ENCODE measurements at regions not wholly inside any gene's neighbourhood (a gene's known extent, or its start where the extent isn't known, plus 50 kb on each side); places are given as distances from the start of the nearest gene placed in this dataset.

GRCh38 chr4:97106161-97106560, 1037.1 kb downstream of the STPG2 start:
- Histone ChIP-seq H2AFZ (no peak overlapping the region), H3K27me3 (no peaks in the 10 kb centered on the region), H3K36me3 (replicated peaks; ENCODE audit: insufficient read depth, low read depth) (no peaks in the 10 kb centered on the region), H3K79me2 (no peaks in the 10 kb centered on the region), H4K20me1 (ENCODE audit: insufficient read depth, poor library complexity, severe bottlenecking) (no peaks in the 10 kb centered on the region), H3K4me1 (ENCODE audit: insufficient read depth) (no peaks in the 10 kb centered on the region), H3K9me2 (replicated peaks; ENCODE audit: insufficient read depth) (no peaks in the 10 kb centered on the region), H3K4me2 (no peak overlapping the region), H3K9me3 (ENCODE audit: low read depth) (no peaks in the 10 kb centered on the region), H3K4me3 (no peak overlapping the region), H3K27ac (no peak overlapping the region)
- no peak for TF ChIP-seq EZH2 (IDR thresholded peaks at IDR 0.05; ENCODE audit: borderline replicate concordance)
- no peak for TF ChIP-seq CTCF (IDR thresholded peaks at IDR 0.05; ENCODE audit: poor library complexity)
- no peak for TF ChIP-seq EZH2phosphoT487 (IDR thresholded peaks at IDR 0.05; ENCODE audit: low read depth, severe bottlenecking, unreplicated experiment)
- DNase-seq (ENCODE audit: low spot score) = no peak

DNA sequence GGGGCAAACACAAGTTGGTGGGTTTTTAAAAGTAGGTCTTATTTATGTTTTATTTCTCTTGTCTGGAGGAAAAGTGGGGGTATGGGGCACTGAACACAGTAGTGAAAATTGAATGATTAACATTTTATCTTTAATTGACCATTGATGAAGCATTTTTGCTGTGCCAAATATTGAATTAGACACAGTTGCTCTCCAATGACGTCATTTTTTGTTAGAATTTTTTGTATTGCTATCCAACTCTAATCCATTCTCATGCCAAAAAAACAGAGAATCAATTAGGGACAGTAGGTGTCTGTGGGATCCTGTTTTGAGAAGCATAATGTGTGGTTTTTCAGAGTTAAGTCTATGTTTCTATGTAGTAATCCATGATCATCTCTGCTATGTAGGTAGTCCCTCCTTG, 1032.8 kb downstream of the STPG2 start:
- Histone ChIP-seq H3K4me3 (no peak overlapping the region), H3K27me3 (no peaks in the 10 kb centered on the region), H2AFZ (no peak overlapping the region), H3K9me2 (replicated peaks; ENCODE audit: insufficient read depth) (no peaks in the 10 kb centered on the region), H3K9me3 (ENCODE audit: low read depth) (no peaks in the 10 kb centered on the region), H3K4me1 (ENCODE audit: insufficient read depth) (no peaks in the 10 kb centered on the region), H3K79me2 (no peaks in the 10 kb centered on the region), H3K36me3 (replicated peaks; ENCODE audit: insufficient read depth, low read depth) (no peaks in the 10 kb centered on the region), H3K4me2 (no peak overlapping the region), H4K20me1 (ENCODE audit: insufficient read depth, poor library complexity, severe bottlenecking) (no peaks in the 10 kb centered on the region), H3K27ac (no peak overlapping the region)
- WGBS (ENCODE audit: low lambda C conversion rate, missing lambda C conversion rate) = 94% methylated on average over 1 of the region's 1 CpG
- DNase-seq (ENCODE audit: low spot score) = no peak
- TF ChIP-seq EZH2 (IDR thresholded peaks at IDR 0.05; ENCODE audit: borderline replicate concordance) (no peak), CTCF (IDR thresholded peaks at IDR 0.05; ENCODE audit: poor library complexity) (no peak), EZH2phosphoT487 (IDR thresholded peaks at IDR 0.05; ENCODE audit: low read depth, severe bottlenecking, unreplicated experiment) (no peak)

- WGBS (ENCODE audit: low lambda C conversion rate, missing lambda C conversion rate) = 72% methylated on average over 2 of the region's 2 CpGs
- H3K4me3 ChIP-seq = no peak overlapping the region
These were observed 1026.8 kb downstream of the STPG2 start for GRCh38 chr4:97116511-97116910.

More at GRCh38 chr4:97116511-97116910, 1026.8 kb downstream of the STPG2 start:
- no peak for TF ChIP-seq EZH2phosphoT487 (IDR thresholded peaks at IDR 0.05; ENCODE audit: low read depth, severe bottlenecking, unreplicated experiment)
- no peak for TF ChIP-seq EZH2 (IDR thresholded peaks at IDR 0.05; ENCODE audit: borderline replicate concordance)
- no peak for TF ChIP-seq CTCF (IDR thresholded peaks at IDR 0.05; ENCODE audit: poor library complexity)
- H3K4me1 ChIP-seq (ENCODE audit: insufficient read depth) = no peaks in the 10 kb centered on the region
- H2AFZ ChIP-seq = no peak overlapping the region
- H3K9me2 ChIP-seq (replicated peaks; ENCODE audit: insufficient read depth) = no peaks in the 10 kb centered on the region
- no peaks in the 10 kb centered on the region for H3K36me3 ChIP-seq (replicated peaks; ENCODE audit: insufficient read depth, low read depth)
- no peaks in the 10 kb centered on the region for H3K79me2 ChIP-seq
- H3K4me2 ChIP-seq = no peak overlapping the region
- H3K27me3 ChIP-seq = no peaks in the 10 kb centered on the region
- no peaks in the 10 kb centered on the region for H3K9me3 ChIP-seq (ENCODE audit: low read depth)
- H4K20me1 ChIP-seq (ENCODE audit: insufficient read depth, poor library complexity, severe bottlenecking) = no peaks in the 10 kb centered on the region
- no peak overlapping the region for H3K27ac ChIP-seq
- no peak for DNase-seq (ENCODE audit: low spot score)
